HG02970 (cell line): ENCODE measurements at regions not wholly inside any gene's neighbourhood (a gene's known extent, or its start where the extent isn't known, plus 50 kb on each side); places are given as distances from the start of the nearest gene placed in this dataset.

ENCODE experiments used
- ATAC-seq: cut with Tn5 transposase; IDR thresholded peaks from one replicate; pipeline ENCODE4 v1.9.1; 2021; ENCODE audit warnings: mild to moderate bottlenecking, moderate library complexity, moderate number of reproducible peaks; ENCODE audit not compliant: unreplicated experiment, low FRiP score

- no peak for ATAC-seq
Measured at GRCh38 chr2:143977356-143977755, 542.6 kb downstream of the ZEB2 start.

GRCh38 chr2:143975216-143975615 lies 544.7 kb downstream of the ZEB2 start:
- ATAC-seq: no peak

GRCh38 chr2:143974262-143974661 lies 545.7 kb downstream of the ZEB2 start:
- no peak for ATAC-seq

- no peak for ATAC-seq
Measured at GRCh38 chr2:143968860-143969259, 551.1 kb downstream of the ZEB2 start.

- no peak for ATAC-seq
Measured at GRCh38 chr2:143968360-143968759, 551.6 kb downstream of the ZEB2 start.

- ATAC-seq: no peak
Measured at GRCh38 chr2:143965493-143966164, 554.3 kb downstream of the ZEB2 start.

- no peak for ATAC-seq
Measured at GRCh38 chr2:143964891-143965290, 555.0 kb downstream of the ZEB2 start.

GRCh38 chr2:143960177-143960576 lies 559.7 kb downstream of the ZEB2 start:
- ATAC-seq: no peak

GRCh38 chr2:143957321-143957720 lies 562.6 kb downstream of the ZEB2 start:
- ATAC-seq: no peak

- no peak for ATAC-seq
Measured at GRCh38 chr2:143955401-143956065, 564.4 kb downstream of the ZEB2 start.

GRCh38 chr2:143954844-143955243 lies 565.1 kb downstream of the ZEB2 start:
- no peak for ATAC-seq

GRCh38 chr2:143954186-143954585 lies 565.7 kb downstream of the ZEB2 start:
- no peak for ATAC-seq

GRCh38 chr2:143953451-143954030 lies 566.4 kb downstream of the ZEB2 start:
- no peak for ATAC-seq

GRCh38 chr2:143952536-143952935 lies 567.4 kb downstream of the ZEB2 start:
- ATAC-seq: no peak

- no peak for ATAC-seq
Measured at GRCh38 chr2:143950704-143951103, 569.2 kb downstream of the ZEB2 start.

- ATAC-seq: no peak
Measured at GRCh38 chr2:143949121-143949848, 570.6 kb downstream of the ZEB2 start.

GRCh38 chr2:143948710-143949109 lies 571.2 kb downstream of the ZEB2 start:
- no peak for ATAC-seq

GRCh38 chr2:143946436-143947391 lies 573.2 kb downstream of the ZEB2 start:
- ATAC-seq: no peak

- ATAC-seq: no peak
Measured at GRCh38 chr2:143942486-143942885, 577.4 kb downstream of the ZEB2 start.

- ATAC-seq: no peak
Measured at GRCh38 chr2:143940720-143941119, 579.2 kb downstream of the ZEB2 start.
